Smooth muscle cell (in vitro differentiated cells): ENCODE measurements at regions not wholly inside any gene's neighbourhood (a gene's known extent, or its start where the extent isn't known, plus 50 kb on each side); places are given as distances from the start of the nearest gene placed in this dataset.

Experiments used
- DNase-seq: peaks from one replicate; lab custom pipeline; 2025; ENCODE audit not compliant: unreplicated experiment; lab: John Stamatoyannopoulos, UW
- H2AFZ ChIP-seq: fragments of 200-600 bp; sonication (generic); 2 replicates; pipeline ENCODE4 v1.6.0; 2016; ENCODE audit warnings: antibody characterized with exemption, low read depth, mild to moderate bottlenecking
- H3F3A ChIP-seq: fragments of 200-600 bp; sonication (generic); 2 replicates; pipeline ENCODE4 v1.6.0; 2017; ENCODE audit warnings: antibody characterized with exemption, low read depth
- H3K27ac ChIP-seq: fragments of 200-600 bp; sonication (generic); 2 replicates; pipeline ENCODE4 v1.5.1; 2016; ENCODE audit warnings: low read depth, mild to moderate bottlenecking
- H3K27me3 ChIP-seq: fragments of 200-600 bp; sonication (generic); 2 replicates; pipeline ENCODE4 v1.6.1; 2016; ENCODE audit warnings: low read depth, mild to moderate bottlenecking
- H3K36me3 ChIP-seq: fragments of 200-600 bp; sonication (generic); 2 replicates; pipeline ENCODE4 v1.5.1; 2016; ENCODE audit warnings: low read depth
- H3K4me1 ChIP-seq: fragments of 200-600 bp; sonication (generic); 2 replicates; pipeline ENCODE4 v1.5.1; 2016; ENCODE audit warnings: low read depth
- H3K4me2 ChIP-seq: fragments of 200-600 bp; sonication (generic); 2 replicates; pipeline ENCODE4 v1.6.0; 2016; ENCODE audit warnings: mild to moderate bottlenecking
- H3K4me3 ChIP-seq: fragments of 200-600 bp; sonication (generic); 2 replicates; pipeline ENCODE4 v1.5.1; 2016; ENCODE audit warnings: mild to moderate bottlenecking
- H3K79me2 ChIP-seq: fragments of 200-600 bp; sonication (generic); 2 replicates; pipeline ENCODE4 v1.6.0; 2016; ENCODE audit warnings: low read depth, mild to moderate bottlenecking
- H3K9ac ChIP-seq: fragments of 200-600 bp; sonication (generic); 2 replicates; pipeline ENCODE4 v1.6.0; 2016; ENCODE audit warnings: low read depth
- H3K9me3 ChIP-seq: fragments of 200-600 bp; sonication (generic); replicated peaks from 2 replicates; pipeline ENCODE4 v1.5.1; 2016; ENCODE audit warnings: low read depth
- H4K20me1 ChIP-seq: fragments of 200-600 bp; sonication (generic); 2 replicates; pipeline ENCODE4 v1.6.0; 2016; ENCODE audit warnings: low read depth
- WGBS: methylation state at CpG from one replicate; pipeline ENCODE4 v1.1.7; 2016; ENCODE audit warnings: low lambda C conversion rate; 5-methylcytosine and 5-hydroxymethylcytosine counted together
- TF ChIP-seq, protein P1 (sequence below): fragments of 200-600 bp; sonication (generic); IDR thresholded peaks from 2 replicates; pipeline ENCODE4 v1.5.1; 2017; ENCODE audit warnings: borderline replicate concordance, mild to moderate bottlenecking, antibody characterized with exemption; ENCODE audit not compliant: insufficient read depth, poor library complexity, severe bottlenecking

DNA sequence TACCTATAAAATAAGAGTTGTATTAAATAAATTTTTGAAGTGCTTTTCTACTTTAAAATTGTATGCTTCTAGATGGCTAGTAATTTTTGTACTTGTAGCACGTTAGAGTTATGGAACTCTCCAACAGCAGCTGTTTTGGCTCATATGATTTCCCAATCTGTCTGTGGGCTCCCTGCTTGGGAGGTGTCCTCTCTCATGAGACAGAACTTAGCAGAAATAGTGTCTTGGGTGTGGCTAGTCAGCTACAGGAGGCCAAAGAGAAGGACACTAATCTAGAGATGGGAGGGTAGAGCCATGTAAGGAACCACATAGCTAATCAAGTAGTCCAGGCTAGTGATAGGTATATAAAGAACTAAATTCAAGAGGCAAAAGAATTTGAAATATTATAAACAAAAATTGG lies 78.4 kb upstream of the DAB2 start:
- no peaks in the 10 kb centered on the region for H3K36me3 ChIP-seq
- no peaks in the 10 kb centered on the region for H3K79me2 ChIP-seq
- H3K9me3 ChIP-seq = no peaks in the 10 kb centered on the region
- H3K4me1 ChIP-seq = no peaks in the 10 kb centered on the region
- TF ChIP-seq, protein P1, sequence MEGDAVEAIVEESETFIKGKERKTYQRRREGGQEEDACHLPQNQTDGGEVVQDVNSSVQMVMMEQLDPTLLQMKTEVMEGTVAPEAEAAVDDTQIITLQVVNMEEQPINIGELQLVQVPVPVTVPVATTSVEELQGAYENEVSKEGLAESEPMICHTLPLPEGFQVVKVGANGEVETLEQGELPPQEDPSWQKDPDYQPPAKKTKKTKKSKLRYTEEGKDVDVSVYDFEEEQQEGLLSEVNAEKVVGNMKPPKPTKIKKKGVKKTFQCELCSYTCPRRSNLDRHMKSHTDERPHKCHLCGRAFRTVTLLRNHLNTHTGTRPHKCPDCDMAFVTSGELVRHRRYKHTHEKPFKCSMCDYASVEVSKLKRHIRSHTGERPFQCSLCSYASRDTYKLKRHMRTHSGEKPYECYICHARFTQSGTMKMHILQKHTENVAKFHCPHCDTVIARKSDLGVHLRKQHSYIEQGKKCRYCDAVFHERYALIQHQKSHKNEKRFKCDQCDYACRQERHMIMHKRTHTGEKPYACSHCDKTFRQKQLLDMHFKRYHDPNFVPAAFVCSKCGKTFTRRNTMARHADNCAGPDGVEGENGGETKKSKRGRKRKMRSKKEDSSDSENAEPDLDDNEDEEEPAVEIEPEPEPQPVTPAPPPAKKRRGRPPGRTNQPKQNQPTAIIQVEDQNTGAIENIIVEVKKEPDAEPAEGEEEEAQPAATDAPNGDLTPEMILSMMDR = no peak
- no peak overlapping the region for H3K4me2 ChIP-seq
- 59% methylated on average over 1 of the region's 1 CpG for WGBS
- H4K20me1 ChIP-seq = no peaks in the 10 kb centered on the region
- no peak overlapping the region for H3K27ac ChIP-seq
- H3F3A ChIP-seq = no peaks in the 10 kb centered on the region
- no peak overlapping the region for H3K9ac ChIP-seq
- no peak for DNase-seq
- H3K4me3 ChIP-seq = no peak overlapping the region
- H2AFZ ChIP-seq = no peak overlapping the region
- no peaks in the 10 kb centered on the region for H3K27me3 ChIP-seq

DNA sequence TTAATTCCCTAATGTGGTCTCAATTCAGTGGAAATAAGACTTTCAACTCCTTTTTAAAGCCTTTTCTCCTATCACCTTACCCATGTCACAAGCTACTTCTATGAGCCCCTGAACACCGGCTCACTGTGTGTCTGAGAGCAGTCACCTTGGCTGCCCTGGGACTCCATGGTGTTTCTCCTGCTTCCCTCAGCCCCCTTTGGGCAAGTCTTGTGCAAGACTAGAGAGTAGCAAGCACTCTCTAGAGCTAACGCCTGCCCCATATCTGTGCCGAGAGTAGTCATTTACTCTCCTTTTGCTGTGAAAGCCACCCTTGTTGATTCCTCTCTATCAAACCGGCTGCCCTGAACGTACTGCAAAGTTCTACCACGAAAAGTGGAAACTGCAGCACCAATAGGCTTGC lies 77.9 kb upstream of the DAB2 start:
- no peak overlapping the region for H3K9ac ChIP-seq
- 91% methylated on average over 6 of the region's 6 CpGs for WGBS
- no peaks in the 10 kb centered on the region for H4K20me1 ChIP-seq
- DNase-seq = no peak
- H3K4me1 ChIP-seq = no peaks in the 10 kb centered on the region
- H3F3A ChIP-seq = no peaks in the 10 kb centered on the region
- no peaks in the 10 kb centered on the region for H3K9me3 ChIP-seq
- no peaks in the 10 kb centered on the region for H3K79me2 ChIP-seq
- no peak overlapping the region for H3K27ac ChIP-seq
- H3K4me3 ChIP-seq = no peak overlapping the region
- TF ChIP-seq, protein P1 = no peak
- H2AFZ ChIP-seq = no peak overlapping the region
- no peaks in the 10 kb centered on the region for H3K36me3 ChIP-seq
- no peak overlapping the region for H3K4me2 ChIP-seq
- no peaks in the 10 kb centered on the region for H3K27me3 ChIP-seq

DNA sequence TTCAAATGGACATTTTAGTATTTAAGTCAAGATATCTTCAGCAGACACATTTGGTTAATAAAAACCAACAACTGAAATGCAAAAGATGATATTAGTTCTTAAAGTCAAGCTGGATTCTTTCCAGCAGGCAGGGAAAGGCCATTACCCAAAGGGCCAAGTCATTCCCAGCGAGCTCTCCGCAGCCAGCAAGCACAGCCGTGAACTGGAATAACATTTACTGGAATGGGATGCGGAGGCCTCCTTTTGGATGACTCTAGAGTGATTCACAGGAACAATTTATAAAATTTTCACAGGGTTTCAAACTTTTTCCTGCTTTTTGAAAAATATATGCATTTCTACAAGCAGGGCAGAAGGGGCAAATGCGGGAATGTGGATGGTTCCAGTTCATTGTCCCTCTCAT lies 76.6 kb upstream of the DAB2 start:
- Histone ChIP-seq H2AFZ (peak overlapping the region; percentile 35), H3K27ac (peak overlapping the region; percentile 46), H3K4me2 (peak overlapping the region; percentile 5)

More for the DNA sequence above, 76.6 kb upstream of the DAB2 start:
- TF ChIP-seq, protein P1 = no peak
- no peaks in the 10 kb centered on the region for H3K79me2 ChIP-seq
- no peak overlapping the region for H3K4me3 ChIP-seq
- no peaks in the 10 kb centered on the region for H3K36me3 ChIP-seq
- H3K4me1 ChIP-seq = no peaks in the 10 kb centered on the region
- no peaks in the 10 kb centered on the region for H3F3A ChIP-seq
- DNase-seq = peak; percentile 1
- H4K20me1 ChIP-seq = no peaks in the 10 kb centered on the region
- H3K9me3 ChIP-seq = no peaks in the 10 kb centered on the region
- no peaks in the 10 kb centered on the region for H3K27me3 ChIP-seq
- 44% methylated on average over 5 of the region's 5 CpGs for WGBS
- no peak overlapping the region for H3K9ac ChIP-seq
